ENCODE measurements at regions not wholly inside any gene's neighbourhood (a gene's known extent, or its start where the extent isn't known, plus 50 kb on each side); places are given as distances from the start of the nearest gene placed in this dataset.
"Not testable (repeated sequence)": the region's sequence is repeated elsewhere in the genome, so short reads cannot be mapped to it uniquely, and the experiment has no call there.

- FAIRE-seq: no peak
Measured at GRCh38 chr2:16454621-16455020, 211.0 kb downstream of the CYRIA start.

GRCh38 chr2:16452123-16452522 is 213.5 kb downstream of the CYRIA start:
- FAIRE-seq: no peak

- no peak for FAIRE-seq
Measured at GRCh38 chr2:16446706-16447105, 218.9 kb downstream of the CYRIA start.

GRCh38 chr2:16442971-16443370 is 222.7 kb downstream of the CYRIA start:
- FAIRE-seq: no peak

- no peak for FAIRE-seq
Measured at GRCh38 chr2:16441431-16441830, 224.2 kb downstream of the CYRIA start.

- FAIRE-seq: no peak
Measured at GRCh38 chr2:16440898-16441297, 224.7 kb downstream of the CYRIA start.

GRCh38 chr2:16438613-16439321 is 226.9 kb downstream of the CYRIA start:
- no peak for FAIRE-seq

- FAIRE-seq: no peak
Measured at GRCh38 chr2:16437189-16437588, 228.4 kb downstream of the CYRIA start.

GRCh38 chr2:16434393-16434792 is 231.2 kb downstream of the CYRIA start:
- FAIRE-seq: no peak

GRCh38 chr2:16430846-16431245 is 234.8 kb downstream of the CYRIA start:
- FAIRE-seq: no peak

- no peak for FAIRE-seq
Measured at GRCh38 chr2:16429431-16430145, 236.0 kb downstream of the CYRIA start.

- no peak for FAIRE-seq
Measured at GRCh38 chr2:16429002-16429401, 236.6 kb downstream of the CYRIA start.

GRCh38 chr2:16425462-16426336 is 239.9 kb downstream of the CYRIA start:
- no peak for FAIRE-seq

GRCh38 chr2:16420421-16420820 is 245.2 kb downstream of the CYRIA start:
- no peak for FAIRE-seq

- FAIRE-seq: no peak
Measured at GRCh38 chr2:16417726-16418125, 247.9 kb downstream of the CYRIA start.

GRCh38 chr2:16416651-16417050 is 249.0 kb downstream of the CYRIA start:
- no peak for FAIRE-seq

- FAIRE-seq: not testable (repeated sequence)
Measured at GRCh38 chr2:16415861-16416260, 249.8 kb downstream of the CYRIA start.

GRCh38 chr2:16413947-16414346 is 251.7 kb downstream of the CYRIA start:
- FAIRE-seq: no peak

- no peak for FAIRE-seq
Measured at GRCh38 chr2:16413285-16413684, 252.3 kb downstream of the CYRIA start.

GRCh38 chr2:16412321-16413030 is 253.2 kb downstream of the CYRIA start:
- no peak for FAIRE-seq

GRCh38 chr2:16411788-16412187 is 253.8 kb downstream of the CYRIA start:
- no peak for FAIRE-seq

- no peak for FAIRE-seq
Measured at GRCh38 chr2:16409849-16410248, 255.8 kb downstream of the CYRIA start.

- FAIRE-seq: no peak
Measured at GRCh38 chr2:16409006-16409390, 256.6 kb downstream of the CYRIA start.

Data from endometrium (tissue), 2 donors.